Activated CD4-positive, alpha-beta T cell treated with anti-CD3 and anti-CD28 coated beads for 1 hour (primary cell): ENCODE measurements at regions not wholly inside any gene's neighbourhood (a gene's known extent, or its start where the extent isn't known, plus 50 kb on each side); places are given as distances from the start of the nearest gene placed in this dataset.

Experiments used
- DNase-seq: peaks from one replicate; pipeline ENCODE4 v3.0.0-alpha.2; 2020

- no peak for DNase-seq
Observed at GRCh38 chr1:87834151-87834550, 505.5 kb downstream of the LMO4 start.

GRCh38 chr1:87834941-87835340, 506.3 kb downstream of the LMO4 start:
- no peak for DNase-seq

- no peak for DNase-seq
Observed at GRCh38 chr1:87840767-87841166, 512.1 kb downstream of the LMO4 start.

GRCh38 chr1:87841332-87841731, 512.7 kb downstream of the LMO4 start:
- DNase-seq: no peak

GRCh38 chr1:87842156-87842555, 513.5 kb downstream of the LMO4 start:
- no peak for DNase-seq

GRCh38 chr1:87844251-87844650, 515.6 kb downstream of the LMO4 start:
- no peak for DNase-seq

GRCh38 chr1:87851490-87851889, 522.8 kb downstream of the LMO4 start:
- DNase-seq: no peak

- DNase-seq: no peak
Observed at GRCh38 chr1:87852410-87853161, 523.9 kb downstream of the LMO4 start.

GRCh38 chr1:87853576-87854351, 525.1 kb downstream of the LMO4 start:
- no peak for DNase-seq

GRCh38 chr1:87863317-87863716, 534.6 kb downstream of the LMO4 start:
- DNase-seq: no peak

GRCh38 chr1:87864676-87865075, 536.0 kb downstream of the LMO4 start:
- no peak for DNase-seq

- DNase-seq: no peak
Observed at GRCh38 chr1:87866416-87866815, 537.7 kb downstream of the LMO4 start.

GRCh38 chr1:87867626-87868025, 538.9 kb downstream of the LMO4 start:
- no peak for DNase-seq

- DNase-seq: no peak
Observed at GRCh38 chr1:87869567-87869966, 540.9 kb downstream of the LMO4 start.

GRCh38 chr1:87872189-87872588, 543.5 kb downstream of the LMO4 start:
- DNase-seq: no peak

- no peak for DNase-seq
Observed at GRCh38 chr1:87872692-87873091, 544.0 kb downstream of the LMO4 start.

- no peak for DNase-seq
Observed at GRCh38 chr1:87878873-87879272, 550.2 kb downstream of the LMO4 start.

- no peak for DNase-seq
Observed at GRCh38 chr1:87880098-87880760, 551.5 kb downstream of the LMO4 start.

GRCh38 chr1:87880764-87881163, 552.1 kb downstream of the LMO4 start:
- DNase-seq: no peak

- no peak for DNase-seq
Observed at GRCh38 chr1:87883906-87884305, 555.2 kb downstream of the LMO4 start.

GRCh38 chr1:87884581-87884980, 555.9 kb downstream of the LMO4 start:
- DNase-seq: no peak

GRCh38 chr1:87885278-87886025, 556.8 kb downstream of the LMO4 start:
- no peak for DNase-seq

- DNase-seq: no peak
Observed at GRCh38 chr1:87887100-87887499, 558.4 kb downstream of the LMO4 start.
